ENCODE measurements at regions not wholly inside any gene's neighbourhood (a gene's known extent, or its start where the extent isn't known, plus 50 kb on each side); places are given as distances from the start of the nearest gene placed in this dataset.

DNA sequence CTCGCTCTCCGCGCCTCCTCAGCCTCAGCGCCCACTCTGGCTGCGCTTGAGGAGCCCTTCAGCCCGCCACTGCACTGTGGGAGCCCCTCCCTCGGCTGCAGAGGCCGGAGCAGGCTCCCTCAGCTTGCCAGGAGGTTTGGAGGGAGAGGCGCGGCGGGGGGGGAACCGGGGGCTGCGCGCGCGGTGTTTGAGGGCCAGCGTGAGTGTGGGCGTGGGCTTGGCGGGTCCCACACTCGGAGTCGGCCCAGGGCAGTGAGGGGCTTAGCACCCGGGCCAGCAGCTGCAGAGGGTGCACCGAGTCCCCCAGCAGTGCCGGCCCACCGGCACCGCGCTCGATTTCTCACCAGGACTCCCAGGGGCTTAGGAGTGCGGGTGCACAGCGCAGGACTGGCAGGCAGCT, 1220.9 kb downstream of the PCDH9 start:
- TF ChIP-seq, protein P1, sequence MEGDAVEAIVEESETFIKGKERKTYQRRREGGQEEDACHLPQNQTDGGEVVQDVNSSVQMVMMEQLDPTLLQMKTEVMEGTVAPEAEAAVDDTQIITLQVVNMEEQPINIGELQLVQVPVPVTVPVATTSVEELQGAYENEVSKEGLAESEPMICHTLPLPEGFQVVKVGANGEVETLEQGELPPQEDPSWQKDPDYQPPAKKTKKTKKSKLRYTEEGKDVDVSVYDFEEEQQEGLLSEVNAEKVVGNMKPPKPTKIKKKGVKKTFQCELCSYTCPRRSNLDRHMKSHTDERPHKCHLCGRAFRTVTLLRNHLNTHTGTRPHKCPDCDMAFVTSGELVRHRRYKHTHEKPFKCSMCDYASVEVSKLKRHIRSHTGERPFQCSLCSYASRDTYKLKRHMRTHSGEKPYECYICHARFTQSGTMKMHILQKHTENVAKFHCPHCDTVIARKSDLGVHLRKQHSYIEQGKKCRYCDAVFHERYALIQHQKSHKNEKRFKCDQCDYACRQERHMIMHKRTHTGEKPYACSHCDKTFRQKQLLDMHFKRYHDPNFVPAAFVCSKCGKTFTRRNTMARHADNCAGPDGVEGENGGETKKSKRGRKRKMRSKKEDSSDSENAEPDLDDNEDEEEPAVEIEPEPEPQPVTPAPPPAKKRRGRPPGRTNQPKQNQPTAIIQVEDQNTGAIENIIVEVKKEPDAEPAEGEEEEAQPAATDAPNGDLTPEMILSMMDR (IDR thresholded peaks at IDR 0.05) = no peak
- TF ChIP-seq POLR2A (IDR thresholded peaks at IDR 0.05) = no peak
